HepG2 (cell line): ENCODE measurements at regions not wholly inside any gene's neighbourhood (a gene's known extent, or its start where the extent isn't known, plus 50 kb on each side); places are given as distances from the start of the nearest gene placed in this dataset.

Experiments
- ATAC-seq: fragments of 200-7000 bp; cut with Tn5 transposase; 3 replicates; pipeline ENCODE4 v1.9.1; 2020; ENCODE audit warnings: mild to moderate bottlenecking, moderate library complexity
- BruUV-seq: library from RNA; stranded (reverse); fragments of 400-500 nt; replicated peaks from 2 replicates; lab custom pipeline; 2021; lab: Mats Ljungman, UMichigan
- CTCF ChIA-PET: fragments of 300-600 bp; formaldehyde crosslinking; extraction: SDS; loops from one replicate; lab custom pipeline; 2021; ENCODE audit warnings: low total read pairs, inconsistent platforms, low intra/inter-chr PET ratio; lab: Yijun Ruan, JAX
- POLR2A ChIA-PET: fragments of 350-600 bp; sonication (Branson Sonifier 250); formaldehyde crosslinking; loops from one replicate; lab custom pipeline; 2020; ENCODE audit warnings: antibody characterized with exemption, inconsistent platforms; lab: Yijun Ruan, JAX
- DNase-seq: peaks from one replicate; pipeline ENCODE4 v3.0.0-alpha.2; 2015; ENCODE audit warnings: low spot score
- FAIRE-seq: peaks from 3 replicates; lab custom pipeline; 2011; peaks lifted over from hg19 to GRCh38; lab: Jason Lieb, UNC
- H2AFZ ChIP-seq: one replicate; pipeline ENCODE4 v1.6.1; 2011; ENCODE audit warnings: low read length, inconsistent platforms
- H3K27ac ChIP-seq: fragments of 300-600 bp; 3 replicates; pipeline ENCODE4 v1.8.0; 2011; ENCODE audit warnings: mixed run types, mild to moderate bottlenecking, mixed read lengths, low read length, inconsistent platforms; ENCODE audit not compliant: insufficient read depth; ENCODE audit errors: extremely low read length
- H3K27me3 ChIP-seq, 2 experiments: fragments of 200-600 bp in 1 of 2; 2 replicates in 1 of 2; 3 replicates in 1 of 2; pipeline versions ENCODE4 v1.6.0 to v1.8.0; 2011; ENCODE audit warnings: low read length in 2 of 2, mild to moderate bottlenecking in 2 of 2, moderate library complexity in 2 of 2, inconsistent platforms in 1 of 2; ENCODE audit not compliant: insufficient read depth in 2 of 2, control insufficient read depth in 1 of 2
- H3K36me3 ChIP-seq, 2 experiments: fragments of 200-600 bp in 1 of 2; replicated peaks in 1 of 2; 2 replicates in 1 of 2; 3 replicates in 1 of 2; pipeline versions ENCODE4 v1.5.1 to v1.8.0; 2011; ENCODE audit warnings: low read length in 2 of 2, inconsistent platforms in 1 of 2; ENCODE audit not compliant: insufficient read depth in 2 of 2, control insufficient read depth in 1 of 2
- H3K4me1 ChIP-seq: 2 replicates; pipeline ENCODE4 v1.5.1; 2012; ENCODE audit warnings: low read length, inconsistent platforms; ENCODE audit not compliant: insufficient read depth
- H3K4me2 ChIP-seq: 2 replicates; pipeline ENCODE4 v1.6.0; 2011; ENCODE audit warnings: low read depth, low read length, inconsistent platforms
- H3K4me3 ChIP-seq, 3 experiments: fragments of 200-600 bp in 1 of 3; sonication (generic), shearing (Covaris generic) in 1 of 3; replicated peaks in 1 of 3; 2 replicates each; pipeline ENCODE4 v1.5.1; 2011 to 2016; ENCODE audit warnings: low read length in 3 of 3, inconsistent platforms in 2 of 3, low read depth in 2 of 3, mild to moderate bottlenecking in 2 of 3, control low read depth in 1 of 3, mixed read lengths in 1 of 3; ENCODE audit not compliant: insufficient read depth in 1 of 3
- H3K79me2 ChIP-seq: one replicate; pipeline ENCODE4 v1.6.1; 2011; ENCODE audit warnings: low read length, inconsistent platforms; ENCODE audit not compliant: insufficient read depth
- H3K9ac ChIP-seq: 2 replicates; pipeline ENCODE4 v1.6.0; 2011; ENCODE audit warnings: mild to moderate bottlenecking, low read depth, low read length, inconsistent platforms; ENCODE audit not compliant: insufficient read depth
- H3K9me3 ChIP-seq: 2 replicates; pipeline ENCODE4 v1.5.1; 2012; ENCODE audit warnings: mild to moderate bottlenecking, low read length
- H4K20me1 ChIP-seq: 2 replicates; pipeline ENCODE4 v1.6.0; 2011; ENCODE audit warnings: inconsistent platforms, mild to moderate bottlenecking, low read length, moderate library complexity; ENCODE audit not compliant: insufficient read depth
- ATF4 ChIP-seq, 2 experiments: fragments of 450-650 bp in 1 of 2; sonication (generic) in 1 of 2; formaldehyde crosslinking; IDR thresholded peaks; 2 replicates each; pipeline versions ENCODE4 v1.5.0 to v1.8.0; 2020 to 2022; ENCODE audit warnings: mild to moderate bottlenecking in 1 of 2, missing genetic modification reagents in 1 of 2
- CSRNP2 ChIP-seq: sonication (generic); formaldehyde crosslinking; conservative IDR thresholded peaks from 2 replicates; pipeline ENCODE4 v1.8.0; 2022; ENCODE audit warnings: low read depth, missing genetic modification reagents
- EED ChIP-seq: sonication (generic); formaldehyde crosslinking; IDR thresholded peaks from 2 replicates; pipeline ENCODE4 v1.5.0; 2020; ENCODE audit warnings: mild to moderate bottlenecking, missing genetic modification reagents
- FOXA1 ChIP-seq, 2 experiments: fragments of 450-650 bp in 1 of 2; sonication (generic) in 1 of 2; formaldehyde crosslinking in 1 of 2; IDR thresholded peaks; 2 replicates each; pipeline versions ENCODE4 v1.4.0 to v1.6.1; 2016 to 2020; ENCODE audit warnings: missing genetic modification reagents in 1 of 2
- KDM5A ChIP-seq: fragments of 200-600 bp; sonication (generic); IDR thresholded peaks from 2 replicates; pipeline ENCODE4 v1.7.0; 2018; ENCODE audit warnings: antibody characterized with exemption, mild to moderate bottlenecking, low read length, borderline replicate concordance
- KDM5B ChIP-seq: sonication (generic); formaldehyde crosslinking; IDR thresholded peaks from 2 replicates; pipeline ENCODE4 v1.4.0; 2020; ENCODE audit warnings: missing genetic modification reagents, mild to moderate bottlenecking, borderline replicate concordance
- SCMH1 ChIP-seq: sonication (generic); formaldehyde crosslinking; IDR thresholded peaks from 2 replicates; pipeline ENCODE4 v1.9.0; 2021; ENCODE audit warnings: missing genetic modification reagents, mild to moderate bottlenecking, borderline replicate concordance
- UBTF ChIP-seq: sonication (generic); formaldehyde crosslinking; IDR thresholded peaks from 2 replicates; pipeline ENCODE4 v1.4.0; 2020; ENCODE audit warnings: mild to moderate bottlenecking, missing genetic modification reagents
- ZNF160 ChIP-seq: sonication (generic); formaldehyde crosslinking; IDR thresholded peaks from 2 replicates; pipeline ENCODE4 v1.8.0; 2022; ENCODE audit warnings: mild to moderate bottlenecking, inconsistent platforms, missing genetic modification reagents
- WGBS: methylation state at CpG from one replicate; pipeline ENCODE4 v1.1.6; 2017; ENCODE audit warnings: low lambda C conversion rate; 5-methylcytosine and 5-hydroxymethylcytosine counted together
- in situ Hi-C: cut with HindIII; loops from 2 replicates; pipeline ENCODE4 v1.10.0; 2017; ENCODE audit warnings: low pct_unique_long_range_greater_than_20kb; ENCODE audit not compliant: extremely low pct_ligation_motif_present
- intact Hi-C: fragments of 100-400 bp; cut with micrococcal nuclease; formaldehyde crosslinking; loops from one replicate; pipeline ENCODE4 v1.10.0; 2022; ENCODE audit not compliant: unreplicated experiment

- in situ Hi-C loops (no loop called here), intact Hi-C loops (no loop called here)
- WGBS: 0% methylated on average over 6 of the region's 7 CpGs
- ATAC-seq (no peak), DNase-seq (no peak), FAIRE-seq (no peak)
- H3K9ac ChIP-seq: no peak overlapping the region
- H3K36me3 ChIP-seq: no peaks in the 10 kb centered on the region
- ChIA-PET CTCF (no interaction called here), POLR2A (no interaction called here)
- H3K79me2 ChIP-seq: no peaks in the 10 kb centered on the region
- H3K27me3 ChIP-seq: no peaks in the 10 kb centered on the region
- no peaks in the 10 kb centered on the region for H4K20me1 ChIP-seq
- H3K4me3 ChIP-seq: no peak overlapping the region
- no peaks in the 10 kb centered on the region for H3K9me3 ChIP-seq
- H2AFZ ChIP-seq: no peak overlapping the region
- BruUV-seq: no TSS peak
- no peaks in the 10 kb centered on the region for H3K4me1 ChIP-seq
- H3K27ac ChIP-seq: no peak overlapping the region
- no peak overlapping the region for H3K4me2 ChIP-seq
- TF ChIP-seq KDM5B (CRISPR knock-in tag) (no peak), CSRNP2 (CRISPR knock-in tag) (no peak), KDM5A (no peak), EED (CRISPR knock-in tag) (no peak), ZNF160 (CRISPR knock-in tag) (no peak), SCMH1 (CRISPR knock-in tag) (no peak), FOXA1 (IDR thresholded peaks at IDR 0.05) (no peak), FOXA1 (CRISPR knock-in tag; IDR thresholded peaks at IDR 0.05) (no peak), ATF4 (CRISPR knock-in tag; IDR thresholded peaks at IDR 0.05) (no peak), UBTF (no peak)
These were observed 160.1 kb downstream of the RRAGC start for GRCh38 chr1:38699330-38700076.
